ELF-1 (cell line): ENCODE measurements at regions not wholly inside any gene's neighbourhood (a gene's known extent, or its start where the extent isn't known, plus 50 kb on each side); places are given as distances from the start of the nearest gene placed in this dataset.
A peak's percentile ranks its signal among the peaks of the same experiment; 100 is the strongest.

Experiments
- DNase-seq: peaks from one replicate; pipeline ENCODE4 v3.0.0-alpha.2; 2016; ENCODE audit warnings: low read depth, low spot score

DNA sequence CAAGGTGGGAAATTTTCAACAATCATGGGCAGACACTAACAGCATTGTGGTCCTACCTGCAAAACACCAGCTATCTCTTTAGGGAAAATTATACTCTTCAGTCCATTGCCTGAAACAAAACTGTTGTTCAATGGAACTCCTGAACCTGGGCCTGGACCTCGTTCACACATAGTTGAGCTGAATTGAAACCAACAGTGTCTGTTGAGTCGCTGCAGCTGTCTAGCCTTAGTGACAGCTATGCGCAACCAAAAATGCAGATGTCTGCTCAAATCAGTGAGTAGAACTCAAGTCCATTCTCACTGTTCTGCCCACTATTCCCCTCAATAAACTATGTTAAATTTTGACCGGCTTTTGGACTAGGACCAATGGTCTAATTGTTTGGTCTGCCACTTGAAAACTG, 286.2 kb downstream of the TFAP2A start:
- no peak for DNase-seq

- no peak for DNase-seq
Measured at GRCh38 chr6:10122164-10122563, 292.7 kb downstream of the TFAP2A start.

GRCh38 chr6:10112871-10113549, 301.9 kb downstream of the TFAP2A start:
- DNase-seq = peak; percentile 58

- DNase-seq = no peak
Measured at GRCh38 chr6:10111975-10112374, 302.9 kb downstream of the TFAP2A start.

DNA sequence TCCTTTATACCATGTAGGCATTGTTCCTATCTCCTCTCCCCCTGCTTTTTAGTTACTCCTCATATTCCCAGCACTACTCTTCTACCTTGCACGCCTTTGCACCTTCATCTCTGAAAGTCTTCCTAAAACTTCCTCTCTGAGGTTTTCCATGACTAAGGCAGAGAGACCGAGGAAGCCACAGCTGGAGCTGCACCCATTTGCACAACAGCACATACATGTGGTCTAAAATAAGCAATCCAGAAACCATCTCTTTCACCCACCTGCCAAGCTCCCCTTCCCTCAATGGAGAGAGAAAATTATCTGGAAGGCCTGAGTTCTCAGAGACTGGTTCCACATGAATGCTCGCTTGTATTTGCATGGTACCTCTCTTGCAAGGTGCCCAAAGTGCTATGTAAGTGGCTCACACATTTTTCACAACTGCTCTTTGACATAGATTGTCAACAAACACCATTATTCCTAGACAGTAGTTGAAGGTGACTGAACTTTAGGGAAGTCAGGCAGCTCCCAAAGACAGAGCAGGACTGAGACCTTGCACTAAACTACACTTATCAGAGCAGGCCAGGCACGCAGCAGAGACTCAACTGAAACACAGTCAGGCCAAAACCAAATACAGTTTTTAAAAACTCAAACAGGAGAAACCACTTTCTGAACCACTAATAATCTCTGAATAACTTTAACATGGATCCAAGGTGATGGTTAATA, 313.2 kb downstream of the TFAP2A start:
- no peak for DNase-seq

DNA sequence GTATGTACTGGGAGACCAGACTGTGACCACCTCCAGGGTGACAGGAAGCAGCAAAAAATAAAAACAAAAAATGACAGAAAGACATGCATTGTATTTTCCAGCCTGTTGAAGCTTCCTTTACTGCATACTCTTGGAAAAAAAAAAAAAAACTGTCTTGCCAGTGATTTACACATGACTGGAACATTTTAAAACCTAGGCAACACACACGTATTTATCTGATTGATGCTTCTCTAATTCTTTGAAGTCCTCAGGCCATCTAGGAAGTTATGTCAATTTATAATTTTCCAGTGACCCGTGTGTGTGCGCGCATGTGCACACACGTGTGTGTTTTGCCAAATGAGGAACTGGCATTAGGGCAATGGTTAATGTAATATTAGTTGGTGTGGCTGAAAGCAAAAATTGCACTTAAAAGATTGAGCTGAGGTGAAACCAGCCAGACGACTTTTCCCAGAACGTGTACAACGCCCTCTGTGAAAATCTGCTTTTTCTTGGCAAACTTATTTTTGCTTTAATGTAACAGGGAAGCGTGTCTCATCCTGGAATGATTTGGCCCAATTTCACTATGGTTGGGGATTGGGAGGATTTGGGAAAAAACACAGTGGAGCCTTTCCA, 315.2 kb downstream of the TFAP2A start:
- no peak for DNase-seq

- DNase-seq = peak; percentile 83
Measured at GRCh38 chr6:10098756-10099528, 315.9 kb downstream of the TFAP2A start.

GRCh38 chr6:10093282-10093681, 321.6 kb downstream of the TFAP2A start:
- no peak for DNase-seq

DNA sequence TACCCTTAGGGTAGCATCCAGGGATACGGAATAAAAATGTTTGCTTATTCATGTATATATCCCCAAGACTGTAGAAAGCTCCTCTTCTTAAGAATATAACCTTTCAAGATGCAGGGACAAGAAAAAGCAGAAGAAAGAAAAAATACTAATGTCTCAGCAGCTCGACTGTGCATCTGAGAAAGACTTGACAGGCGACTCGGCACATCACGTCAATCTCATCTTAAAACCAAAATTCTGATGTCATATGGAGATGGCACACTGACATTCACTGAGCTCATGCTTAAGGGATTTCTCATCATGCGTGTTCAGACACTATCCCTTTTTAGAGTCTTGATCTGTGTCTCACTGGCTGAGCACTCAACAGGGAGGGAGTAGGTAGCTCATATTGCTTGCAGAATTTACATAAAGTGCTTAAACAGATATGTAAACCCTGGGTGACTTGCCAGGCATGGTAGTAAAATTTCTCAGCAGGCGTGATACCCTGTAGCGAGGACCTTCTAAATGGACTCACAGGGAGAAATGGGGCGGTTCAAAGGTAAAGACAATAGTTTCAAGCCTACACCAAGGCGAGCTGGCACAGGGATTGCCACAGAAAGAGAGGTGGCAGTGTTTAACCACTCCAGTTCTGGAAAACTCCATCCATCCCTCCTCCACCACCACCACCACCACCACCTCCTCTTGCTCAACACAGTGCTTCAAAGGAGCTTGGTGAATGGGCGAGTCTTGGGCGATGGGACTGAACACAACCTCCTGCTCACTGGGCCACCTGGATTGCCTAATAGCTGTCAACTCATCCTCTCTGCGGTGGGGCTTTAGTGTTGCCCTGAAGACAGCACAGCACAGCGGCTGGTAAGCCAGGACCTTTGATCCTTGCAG, 330.5 kb downstream of the TFAP2A start:
- DNase-seq = no peak

DNA sequence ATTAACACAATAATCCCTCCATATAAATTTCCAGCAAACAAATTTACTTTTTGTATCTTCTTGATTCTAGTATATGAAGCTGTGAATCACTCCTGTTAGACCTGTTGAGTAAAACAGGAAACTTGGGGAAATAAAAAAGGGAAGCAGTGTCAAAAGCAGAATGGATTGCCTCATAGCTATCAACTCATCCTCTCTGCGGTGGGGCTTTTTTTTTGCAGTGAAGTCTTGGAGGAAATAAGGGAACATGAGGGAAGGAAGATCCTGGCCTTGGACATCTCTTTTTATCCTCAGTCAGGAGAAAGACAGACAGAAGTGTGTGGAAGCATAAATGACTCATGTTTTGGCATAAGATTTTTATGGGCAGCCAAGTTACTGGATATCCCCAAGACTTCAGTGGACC, 332.5 kb downstream of the TFAP2A start:
- no peak for DNase-seq

DNA sequence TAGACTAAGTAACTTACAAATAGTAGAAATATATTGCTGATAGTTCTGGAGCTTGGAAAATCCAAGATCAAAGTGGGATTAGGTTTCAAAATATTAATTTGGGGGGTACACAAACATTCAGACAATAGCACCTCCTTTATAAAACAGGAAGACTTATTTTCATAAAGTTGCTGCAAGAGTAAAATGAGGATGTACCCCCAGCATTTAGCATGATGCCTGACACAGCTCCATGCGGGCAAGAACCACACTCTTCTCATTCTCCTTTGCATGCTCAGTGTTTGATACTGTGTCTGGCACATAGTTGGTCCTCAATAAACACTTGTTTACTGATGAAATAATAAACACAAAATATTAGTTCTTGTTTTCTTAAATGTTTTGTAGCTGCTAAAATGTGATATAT, 332.9 kb downstream of the TFAP2A start:
- no peak for DNase-seq

- no peak for DNase-seq
Measured at GRCh38 chr6:10081075-10081474, 333.8 kb downstream of the TFAP2A start.

DNA sequence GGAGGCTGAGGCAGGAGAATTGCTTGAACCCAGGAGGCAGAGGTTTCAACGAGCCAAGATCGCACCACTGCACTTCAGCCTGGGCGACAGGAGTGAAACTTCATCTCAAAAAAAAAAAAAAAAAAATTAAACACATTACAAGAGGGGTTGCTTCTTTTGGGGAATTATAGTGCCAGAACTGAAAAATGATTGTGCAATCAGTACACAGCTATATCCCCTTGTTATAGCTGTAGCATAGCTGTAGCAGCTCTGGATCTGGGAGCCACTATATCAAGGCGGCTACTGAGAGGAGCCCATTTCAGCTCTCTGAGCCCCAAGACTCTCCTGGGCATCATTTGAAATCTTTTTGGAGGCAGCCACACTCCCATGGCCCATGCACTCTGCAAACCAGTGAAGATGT, 334.3 kb downstream of the TFAP2A start:
- DNase-seq = no peak

GRCh38 chr6:10078581-10078980, 336.3 kb downstream of the TFAP2A start:
- DNase-seq = no peak

- peak; percentile 44 for DNase-seq
Measured at GRCh38 chr6:10074726-10075125, 340.1 kb downstream of the TFAP2A start.

DNA sequence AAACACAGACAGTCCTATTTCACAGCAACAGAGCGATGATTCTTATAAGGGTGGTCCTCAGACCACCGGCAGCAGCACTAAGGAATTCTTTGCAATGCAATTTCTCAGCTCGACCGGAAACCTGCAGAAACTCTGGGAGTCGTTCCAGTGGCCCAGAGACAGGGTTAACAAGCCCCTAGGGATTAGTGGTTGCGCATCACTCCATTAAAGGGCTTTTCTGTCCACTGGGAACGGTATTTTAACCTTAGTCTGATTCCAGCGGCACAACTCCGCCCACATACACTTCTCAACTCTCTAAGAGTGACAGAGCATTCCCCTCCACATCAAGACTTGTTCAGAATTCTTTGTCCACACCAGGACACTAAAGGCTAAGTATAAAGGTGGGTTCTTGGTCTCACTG, 341.5 kb downstream of the TFAP2A start:
- no peak for DNase-seq

GRCh38 chr6:10071631-10072220, 343.1 kb downstream of the TFAP2A start:
- no peak for DNase-seq

- DNase-seq = no peak
Measured at GRCh38 chr6:10060004-10060403, 354.9 kb downstream of the TFAP2A start.

- DNase-seq = no peak
Measured at GRCh38 chr6:10054672-10055071, 360.2 kb downstream of the TFAP2A start.

- DNase-seq = no peak
Measured at GRCh38 chr6:10051283-10051682, 363.6 kb downstream of the TFAP2A start.
